Activated CD8-positive, alpha-beta T cell treated with anti-CD3 and anti-CD28 coated beads for 36 hours (primary cell): ENCODE measurements at regions not wholly inside any gene's neighbourhood (a gene's known extent, or its start where the extent isn't known, plus 50 kb on each side); places are given as distances from the start of the nearest gene placed in this dataset.

ENCODE experiments used
- ATAC-seq: fragments of 200-7000 bp; cut with Tn5 transposase; one replicate; pipeline ENCODE4 v1.10.0; 2021; ENCODE audit warnings: mild to moderate bottlenecking, moderate library complexity
- CTCF ChIA-PET: fragments of 350-600 bp; sonication (Branson Sonifier 250); formaldehyde crosslinking; loops from one replicate; lab custom pipeline; 2021; ENCODE audit warnings: antibody characterized with exemption; lab: Charles Lee
- POLR2A ChIA-PET: fragments of 350-600 bp; sonication (Branson Sonifier 250); formaldehyde crosslinking; loops from one replicate; lab custom pipeline; 2021; ENCODE audit warnings: antibody characterized with exemption; lab: Charles Lee
- DNase-seq: peaks from one replicate; pipeline ENCODE4 v3.0.0-alpha.2; 2020
- H3K27ac Mint-ChIP-seq: one replicate; pipeline ENCODE4 v1.8.0; 2021; ENCODE audit warnings: mild to moderate bottlenecking, mixed read lengths
- H3K27me3 Mint-ChIP-seq: one replicate; pipeline ENCODE4 v1.8.0; 2021; ENCODE audit warnings: mixed read lengths
- H3K36me3 Mint-ChIP-seq: one replicate; pipeline ENCODE4 v1.8.0; 2021; ENCODE audit warnings: low read depth, mixed read lengths
- H3K4me1 Mint-ChIP-seq: one replicate; pipeline ENCODE4 v1.8.0; 2021; ENCODE audit warnings: low read depth, mixed read lengths
- H3K4me3 Mint-ChIP-seq: one replicate; pipeline ENCODE4 v1.8.0; 2021; ENCODE audit warnings: mild to moderate bottlenecking, moderate library complexity, mixed read lengths
- H3K9me3 Mint-ChIP-seq: one replicate; pipeline ENCODE4 v1.8.0; 2021; ENCODE audit warnings: mixed read lengths
- intact Hi-C: fragments of 100-400 bp; cut with micrococcal nuclease; formaldehyde crosslinking; loops from one replicate; pipeline ENCODE4 v1.10.0; 2022
- TF ChIP-seq, protein P1 (sequence below): fragments of 200-600 bp; IDR thresholded peaks from one replicate; pipeline ENCODE4 v1.8.0; 2022; ENCODE audit warnings: antibody characterized with exemption, mild to moderate bottlenecking

DNA sequence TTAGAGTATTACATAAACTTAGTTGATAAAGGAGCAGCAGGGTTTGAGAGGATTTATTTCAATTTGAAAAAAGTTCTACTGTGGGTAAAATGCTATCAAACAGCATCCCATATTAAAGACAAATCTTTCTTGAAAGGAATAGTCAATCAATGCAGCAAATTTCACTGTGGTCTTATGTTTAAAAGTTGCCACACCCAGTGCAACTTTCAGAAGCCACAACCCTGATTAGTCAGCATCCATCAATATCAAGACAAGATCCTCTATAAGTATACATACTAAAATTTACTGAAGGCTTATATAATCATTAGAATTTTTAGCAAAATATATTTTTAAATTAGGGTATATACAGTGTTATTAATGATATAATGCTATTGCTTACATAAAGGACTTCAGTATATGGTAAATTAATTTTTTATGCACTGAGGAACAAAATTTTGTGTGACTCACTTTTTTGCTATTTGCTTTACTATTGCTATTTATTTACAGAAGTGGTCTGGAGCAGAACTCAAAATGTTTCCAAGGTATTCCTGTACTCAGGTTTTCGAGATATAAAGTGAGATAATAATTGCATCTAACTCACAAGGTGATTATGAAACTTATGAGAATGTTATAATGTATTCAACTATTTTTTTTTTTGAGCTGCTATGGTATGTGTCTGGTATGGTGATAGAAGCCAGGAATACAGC is 1127.6 kb downstream of the ADGRL3 start:
- ATAC-seq, result no peak
- no peak for DNase-seq
- POLR2A ChIA-PET, result no interaction called here
- TF ChIP-seq, protein P1, sequence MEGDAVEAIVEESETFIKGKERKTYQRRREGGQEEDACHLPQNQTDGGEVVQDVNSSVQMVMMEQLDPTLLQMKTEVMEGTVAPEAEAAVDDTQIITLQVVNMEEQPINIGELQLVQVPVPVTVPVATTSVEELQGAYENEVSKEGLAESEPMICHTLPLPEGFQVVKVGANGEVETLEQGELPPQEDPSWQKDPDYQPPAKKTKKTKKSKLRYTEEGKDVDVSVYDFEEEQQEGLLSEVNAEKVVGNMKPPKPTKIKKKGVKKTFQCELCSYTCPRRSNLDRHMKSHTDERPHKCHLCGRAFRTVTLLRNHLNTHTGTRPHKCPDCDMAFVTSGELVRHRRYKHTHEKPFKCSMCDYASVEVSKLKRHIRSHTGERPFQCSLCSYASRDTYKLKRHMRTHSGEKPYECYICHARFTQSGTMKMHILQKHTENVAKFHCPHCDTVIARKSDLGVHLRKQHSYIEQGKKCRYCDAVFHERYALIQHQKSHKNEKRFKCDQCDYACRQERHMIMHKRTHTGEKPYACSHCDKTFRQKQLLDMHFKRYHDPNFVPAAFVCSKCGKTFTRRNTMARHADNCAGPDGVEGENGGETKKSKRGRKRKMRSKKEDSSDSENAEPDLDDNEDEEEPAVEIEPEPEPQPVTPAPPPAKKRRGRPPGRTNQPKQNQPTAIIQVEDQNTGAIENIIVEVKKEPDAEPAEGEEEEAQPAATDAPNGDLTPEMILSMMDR, result no peak
- no peaks in the 10 kb centered on the region for H3K27me3 Mint-ChIP-seq
- H3K4me1 Mint-ChIP-seq, result no peaks in the 10 kb centered on the region
- H3K27ac Mint-ChIP-seq, result no peak overlapping the region
- CTCF ChIA-PET, result no interaction called here
- H3K4me3 Mint-ChIP-seq, result no peak overlapping the region
- intact Hi-C loops, result no loop called here
- H3K9me3 Mint-ChIP-seq, result peaks cover 8% of the 10 kb centered on the region
- H3K36me3 Mint-ChIP-seq, result no peaks in the 10 kb centered on the region

- no peak overlapping the region for H3K27ac Mint-ChIP-seq
- POLR2A ChIA-PET, result no interaction called here
- peaks cover 9% of the 10 kb centered on the region for H3K9me3 Mint-ChIP-seq
- no peaks in the 10 kb centered on the region for H3K36me3 Mint-ChIP-seq
- no peak overlapping the region for H3K4me3 Mint-ChIP-seq
- ATAC-seq (no peak), DNase-seq (no peak)
- TF ChIP-seq, protein P1, result no peak
- intact Hi-C loops, result no loop called here
- H3K27me3 Mint-ChIP-seq, result no peaks in the 10 kb centered on the region
- no peaks in the 10 kb centered on the region for H3K4me1 Mint-ChIP-seq
- CTCF ChIA-PET, result no interaction called here
These were observed 1124.1 kb downstream of the ADGRL3 start for GRCh38 chr4:62324215-62324614.

- Mint-ChIP-seq H3K36me3 (no peaks in the 10 kb centered on the region), H3K27ac (no peak overlapping the region), H3K9me3 (peaks cover 13% of the 10 kb centered on the region), H3K4me3 (no peak overlapping the region), H3K4me1 (no peaks in the 10 kb centered on the region), H3K27me3 (no peaks in the 10 kb centered on the region)
- ChIA-PET POLR2A (no interaction called here), CTCF (no interaction called here)
- TF ChIP-seq, protein P1, result no peak
- intact Hi-C loops, result no loop called here
- ATAC-seq (no peak), DNase-seq (no peak)
These were observed 1120.5 kb downstream of the ADGRL3 start for GRCh38 chr4:62320612-62321011.

DNA sequence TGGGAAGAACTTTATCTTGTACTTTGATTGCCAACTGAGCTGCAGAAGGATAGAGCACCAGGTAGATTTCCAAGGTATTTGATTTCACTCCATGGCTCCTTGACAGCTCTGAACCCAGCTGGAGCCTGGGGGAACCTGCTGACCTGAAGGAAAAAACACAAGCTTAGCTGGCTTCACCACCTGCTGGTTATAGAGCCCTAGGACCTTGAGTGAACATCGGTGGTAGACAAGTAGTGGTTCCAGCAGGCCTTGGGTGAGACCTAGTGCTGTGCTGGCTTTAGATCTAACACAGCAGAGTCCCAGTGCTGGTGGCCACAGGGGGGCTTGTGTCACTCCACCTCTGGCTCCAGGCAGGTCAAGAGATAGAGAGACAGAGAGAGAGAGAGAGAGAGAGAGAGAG is 1102.6 kb downstream of the ADGRL3 start:
- POLR2A ChIA-PET, result no interaction called here
- TF ChIP-seq, protein P1, result no peak
- Mint-ChIP-seq H3K9me3 (peaks cover 15% of the 10 kb centered on the region), H3K36me3 (no peaks in the 10 kb centered on the region), H3K27ac (no peak overlapping the region), H3K27me3 (no peaks in the 10 kb centered on the region), H3K4me3 (no peak overlapping the region), H3K4me1 (no peaks in the 10 kb centered on the region)
- ATAC-seq (no peak), DNase-seq (no peak)
- intact Hi-C loops, result no loop called here
- CTCF ChIA-PET, result no interaction called here

- Mint-ChIP-seq H3K9me3 (peaks cover 10% of the 10 kb centered on the region), H3K36me3 (no peaks in the 10 kb centered on the region), H3K4me1 (no peaks in the 10 kb centered on the region), H3K27me3 (no peaks in the 10 kb centered on the region), H3K4me3 (no peak overlapping the region), H3K27ac (no peak overlapping the region)
- TF ChIP-seq, protein P1, result no peak
- DNase-seq (no peak), ATAC-seq (no peak)
- ChIA-PET POLR2A (no interaction called here), CTCF (no interaction called here)
- intact Hi-C loops, result no loop called here
These were observed 1101.4 kb downstream of the ADGRL3 start for GRCh38 chr4:62301500-62301899.
